LoVo (cell line): ENCODE measurements at regions not wholly inside any gene's neighbourhood (a gene's known extent, or its start where the extent isn't known, plus 50 kb on each side); places are given as distances from the start of the nearest gene placed in this dataset.
A peak's percentile ranks its signal among the peaks of the same experiment; 100 is the strongest.
"Not testable (repeated sequence)": the region's sequence is repeated elsewhere in the genome, so short reads cannot be mapped to it uniquely, and the experiment has no call there.

ENCODE experiments used
- DNase-seq: peaks from one replicate; pipeline ENCODE4 v3.0.0-alpha.2; 2016; ENCODE audit warnings: low spot score

- no peak for DNase-seq
These were observed 577.9 kb downstream of the IPMK start for GRCh38 chr10:57689596-57690297.

- no peak for DNase-seq
These were observed 587.8 kb downstream of the IPMK start for GRCh38 chr10:57679916-57680315.

GRCh38 chr10:57675125-57675524 is 592.6 kb downstream of the IPMK start:
- DNase-seq: no peak

GRCh38 chr10:57673446-57673960 is 594.2 kb downstream of the IPMK start:
- no peak for DNase-seq

GRCh38 chr10:57664815-57665214 is 602.9 kb downstream of the IPMK start:
- DNase-seq: no peak

- DNase-seq: no peak
These were observed 604.3 kb downstream of the IPMK start for GRCh38 chr10:57663401-57663800.

- no peak for DNase-seq
These were observed 606.5 kb downstream of the IPMK start for GRCh38 chr10:57661206-57661605.

- peak; percentile 66 for DNase-seq
These were observed 610.4 kb downstream of the IPMK start for GRCh38 chr10:57657164-57657765.

GRCh38 chr10:57654856-57655255 is 612.8 kb downstream of the IPMK start:
- no peak for DNase-seq

GRCh38 chr10:57645108-57645507 is 622.6 kb downstream of the IPMK start:
- DNase-seq: not testable (repeated sequence)

GRCh38 chr10:57638411-57638810 is 629.3 kb downstream of the IPMK start:
- DNase-seq: no peak

GRCh38 chr10:57628592-57629284 is 639.0 kb downstream of the IPMK start:
- DNase-seq: peak; percentile 67

- DNase-seq: no peak
These were observed 640.0 kb downstream of the IPMK start for GRCh38 chr10:57627642-57628178.

- no peak for DNase-seq
These were observed 642.7 kb downstream of the IPMK start for GRCh38 chr10:57624856-57625592.

GRCh38 chr10:57624066-57624465 is 643.6 kb downstream of the IPMK start:
- DNase-seq: no peak

- no peak for DNase-seq
These were observed 646.2 kb downstream of the IPMK start for GRCh38 chr10:57621466-57621865.

- no peak for DNase-seq
These were observed 661.7 kb downstream of the IPMK start for GRCh38 chr10:57605948-57606485.

- DNase-seq: no peak
These were observed 668.3 kb downstream of the IPMK start for GRCh38 chr10:57599440-57599839.

- no peak for DNase-seq
These were observed 673.6 kb downstream of the IPMK start for GRCh38 chr10:57593983-57594573.

- DNase-seq: peak; percentile 31
These were observed 687.8 kb downstream of the IPMK start for GRCh38 chr10:57579926-57580325.

- no peak for DNase-seq
These were observed 705.5 kb downstream of the IPMK start for GRCh38 chr10:57562211-57562610.
